LoVo (cell line): ENCODE measurements at regions not wholly inside any gene's neighbourhood (a gene's known extent, or its start where the extent isn't known, plus 50 kb on each side); places are given as distances from the start of the nearest gene placed in this dataset.
A peak's percentile ranks its signal among the peaks of the same experiment; 100 is the strongest.
"Not testable (repeated sequence)": the region's sequence is repeated elsewhere in the genome, so short reads cannot be mapped to it uniquely, and the experiment has no call there.

ENCODE experiments used
- DNase-seq: peaks from one replicate; pipeline ENCODE4 v3.0.0-alpha.2; 2016; ENCODE audit warnings: low spot score

DNA sequence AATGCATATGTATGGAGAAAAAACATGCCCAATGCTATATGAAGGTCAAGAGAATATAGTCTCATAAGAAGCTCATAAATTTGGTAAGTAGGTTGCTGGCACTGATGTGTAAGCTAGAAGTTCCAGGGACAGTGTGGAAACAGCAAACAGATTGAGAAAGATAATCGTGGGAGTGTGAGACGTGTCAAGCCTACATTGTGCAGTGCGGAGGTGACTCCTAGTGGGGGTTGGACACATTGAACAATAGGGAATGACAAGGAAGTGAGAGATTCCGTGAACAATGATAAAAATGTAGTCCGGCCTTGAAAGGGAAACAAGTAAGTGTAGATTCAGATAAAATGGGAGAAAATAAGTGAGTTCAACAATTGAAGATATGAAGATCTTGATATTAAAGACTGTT lies 788.4 kb upstream of the PRMT6 start:
- peak; percentile 14 for DNase-seq

DNA sequence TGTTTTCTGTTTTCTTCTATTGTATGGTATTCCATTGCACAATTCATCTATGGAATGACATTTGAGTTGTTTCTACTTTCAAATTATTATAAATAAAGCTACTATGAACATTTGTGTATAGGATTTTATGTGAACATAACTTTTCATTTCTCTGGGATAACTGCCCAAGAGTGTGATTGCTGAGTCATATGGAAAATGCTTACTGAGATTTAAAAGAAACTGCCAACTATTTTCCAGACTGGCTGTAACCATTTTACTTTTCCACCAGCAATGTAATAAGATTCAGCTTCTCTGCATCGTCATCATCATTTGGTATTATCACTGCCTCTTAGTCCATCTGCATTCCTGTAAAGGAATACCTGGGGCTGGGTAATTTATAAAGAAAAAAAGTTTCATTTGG lies 779.6 kb upstream of the PRMT6 start:
- no peak for DNase-seq

DNA sequence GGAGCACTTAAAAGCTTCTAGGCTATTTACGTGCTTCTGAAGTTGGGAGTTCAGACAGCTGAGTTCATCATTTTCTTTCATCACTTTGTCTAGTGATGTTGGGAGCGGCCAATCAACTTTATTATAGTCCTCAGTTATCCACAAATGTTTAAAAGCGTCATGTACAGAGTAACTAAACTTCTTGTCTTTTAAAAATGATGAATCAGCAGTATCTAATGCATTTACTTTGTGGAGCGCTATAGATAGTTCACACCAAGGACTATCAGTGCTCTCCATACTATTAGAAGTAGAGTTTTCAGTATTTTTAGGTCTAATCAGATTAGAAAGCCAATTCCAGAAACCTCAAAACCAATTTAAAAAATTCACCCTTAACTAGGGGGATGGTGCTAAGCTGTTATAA lies 778.7 kb upstream of the PRMT6 start:
- DNase-seq = no peak

DNA sequence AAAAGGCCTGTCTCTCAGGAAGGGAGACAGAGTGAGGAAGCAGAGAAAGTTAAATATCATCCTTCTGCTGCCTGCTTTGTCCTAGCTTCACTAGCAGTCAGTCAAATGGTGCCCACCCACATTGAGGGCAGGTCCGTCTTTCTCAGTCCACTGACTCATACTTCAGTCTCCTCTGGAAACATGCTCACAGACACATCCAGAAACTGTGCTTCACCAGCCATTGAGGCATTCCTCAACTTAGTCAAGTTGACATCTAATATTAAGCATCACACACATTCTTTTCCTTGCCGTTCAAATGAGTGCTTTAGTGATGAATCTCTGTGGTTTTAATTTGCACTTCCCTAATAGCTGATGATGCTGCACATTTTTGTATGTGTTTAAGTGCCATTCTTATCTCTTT lies 777.8 kb upstream of the PRMT6 start:
- DNase-seq = no peak

DNA sequence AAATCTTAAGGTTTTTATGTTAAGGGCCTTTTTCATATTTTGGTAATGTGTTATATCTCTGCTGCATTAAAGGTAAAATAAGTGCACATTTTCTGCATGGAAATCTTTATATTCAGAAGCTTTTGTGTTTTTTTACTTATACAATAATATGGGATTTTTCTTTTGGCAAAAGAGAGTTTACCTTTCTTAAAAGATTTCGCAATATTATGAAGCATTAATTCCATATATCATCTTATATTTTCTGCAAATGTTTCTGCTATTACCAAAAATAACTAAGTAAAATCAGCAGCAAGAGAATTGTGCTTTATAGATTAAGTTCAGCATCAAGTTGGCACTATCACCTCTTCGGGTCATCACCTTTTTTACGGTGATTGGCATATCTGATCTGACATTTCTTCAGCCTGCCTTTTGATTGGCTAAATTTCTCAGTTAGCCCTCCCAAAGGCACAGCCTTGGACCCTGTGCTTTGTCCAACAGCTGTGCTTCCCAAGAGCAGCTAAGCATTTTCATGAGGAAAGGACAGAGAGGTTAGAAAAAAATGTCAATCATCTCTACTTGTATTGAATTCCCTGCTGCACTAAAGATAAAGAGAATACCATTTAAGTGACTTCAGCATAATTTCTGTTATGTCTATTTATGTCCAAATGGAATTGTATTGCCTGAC lies 767.1 kb upstream of the PRMT6 start:
- DNase-seq = no peak

DNA sequence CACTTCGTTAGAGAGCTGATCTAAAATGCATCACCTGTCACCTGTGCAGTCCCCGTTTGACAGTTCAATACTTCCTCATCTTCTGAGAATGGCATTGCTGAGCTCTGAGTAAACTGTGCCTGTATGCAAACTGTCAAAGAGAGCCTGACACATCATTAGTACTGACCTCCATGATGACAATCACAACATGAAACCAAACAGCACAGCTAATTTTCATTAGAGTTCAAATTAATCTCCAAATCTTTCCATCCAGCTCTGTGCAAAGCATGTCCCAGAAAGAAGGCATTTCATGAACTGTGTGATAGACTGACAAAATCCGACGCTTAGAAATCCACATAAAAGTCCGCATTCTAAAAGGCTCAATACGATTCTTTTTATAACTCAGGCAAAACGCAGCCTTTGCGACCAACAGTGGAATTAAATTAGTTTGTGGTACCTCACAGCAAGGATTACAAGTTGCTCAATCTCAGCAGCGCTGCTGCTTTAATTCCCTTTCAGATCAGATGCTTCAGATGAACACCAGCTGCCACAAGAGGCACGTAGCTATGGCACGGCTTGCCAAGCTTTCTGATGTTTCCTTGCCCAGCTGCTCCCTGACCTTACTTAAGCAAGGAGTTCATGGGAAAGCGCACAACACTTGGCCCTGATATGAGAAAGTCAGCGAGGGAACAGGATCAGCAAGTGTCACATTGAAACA lies 765.5 kb upstream of the PRMT6 start:
- DNase-seq = no peak

DNA sequence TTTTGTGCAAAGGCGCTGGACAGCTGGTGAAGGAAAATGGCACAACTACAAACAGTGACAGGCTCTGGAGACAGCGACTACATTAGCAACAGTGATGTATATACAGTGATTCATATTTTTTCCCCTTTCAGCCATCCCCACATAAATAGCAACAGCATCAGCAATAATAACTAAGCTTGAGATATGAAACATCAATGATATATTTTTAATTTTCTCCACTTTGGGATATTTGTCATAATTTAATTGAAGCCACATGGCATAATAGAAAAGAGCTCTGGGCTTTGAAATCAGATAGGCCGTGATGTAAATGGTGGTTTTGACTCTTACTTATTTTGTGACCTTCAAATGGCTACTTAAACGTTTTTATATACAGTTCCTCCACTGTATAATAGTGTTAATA lies 764.3 kb upstream of the PRMT6 start:
- no peak for DNase-seq

DNA sequence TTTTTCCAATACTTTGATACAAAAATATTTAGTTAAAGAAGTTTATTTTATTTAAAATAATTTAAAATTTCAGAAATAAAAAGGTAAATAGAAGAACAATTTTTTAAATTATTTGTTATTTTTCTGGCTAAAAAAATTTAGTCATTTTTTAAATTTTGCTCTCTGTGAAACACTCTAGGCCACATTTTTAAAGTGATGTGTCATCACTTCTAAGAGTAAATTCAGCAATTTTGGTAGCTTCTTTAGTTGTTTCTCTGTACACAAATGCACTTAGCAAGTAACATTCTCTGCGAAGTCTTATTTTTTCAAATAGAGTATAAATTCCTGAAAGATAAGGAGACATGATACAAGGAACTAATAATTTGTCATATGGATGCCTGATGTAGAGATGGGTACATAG lies 760.0 kb upstream of the PRMT6 start:
- DNase-seq = no peak

DNA sequence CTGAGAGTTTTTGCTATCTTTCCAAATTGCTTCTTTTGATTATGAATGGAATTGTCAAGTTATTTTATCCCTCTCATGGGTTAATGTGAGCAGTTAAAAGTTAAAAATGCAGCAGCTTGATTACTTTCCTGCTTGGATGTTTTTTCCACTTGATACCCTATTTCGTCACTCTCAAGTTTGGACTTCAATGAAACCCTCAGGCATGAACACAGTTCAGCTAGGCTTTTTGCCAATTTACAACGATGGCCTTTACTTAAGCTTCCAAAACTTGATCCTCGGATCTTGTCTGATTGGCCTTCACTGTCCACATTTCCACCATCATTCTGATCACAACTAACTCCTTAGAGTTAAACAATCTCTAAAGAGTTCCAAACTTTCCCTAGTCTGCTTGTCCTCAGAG lies 752.4 kb upstream of the PRMT6 start:
- DNase-seq = no peak

DNA sequence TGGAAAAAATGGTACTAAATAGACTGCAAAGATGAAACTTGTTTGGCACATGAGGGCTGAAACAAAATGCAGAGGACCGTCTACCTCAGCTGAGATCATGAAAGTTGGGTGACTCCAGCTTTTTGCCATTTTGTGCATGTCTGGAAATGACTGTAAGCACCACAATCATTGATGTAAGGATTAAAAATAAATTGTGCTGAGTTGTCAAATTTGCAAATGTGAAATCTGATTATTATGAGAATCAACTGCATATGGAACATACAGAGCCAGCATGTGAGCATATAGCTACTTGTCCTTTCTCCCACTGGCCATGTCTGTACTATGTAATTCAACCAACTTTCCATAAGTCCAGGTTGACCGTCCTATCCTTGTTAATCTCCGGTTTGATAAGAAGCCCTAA lies 736.9 kb upstream of the PRMT6 start:
- DNase-seq = no peak

DNA sequence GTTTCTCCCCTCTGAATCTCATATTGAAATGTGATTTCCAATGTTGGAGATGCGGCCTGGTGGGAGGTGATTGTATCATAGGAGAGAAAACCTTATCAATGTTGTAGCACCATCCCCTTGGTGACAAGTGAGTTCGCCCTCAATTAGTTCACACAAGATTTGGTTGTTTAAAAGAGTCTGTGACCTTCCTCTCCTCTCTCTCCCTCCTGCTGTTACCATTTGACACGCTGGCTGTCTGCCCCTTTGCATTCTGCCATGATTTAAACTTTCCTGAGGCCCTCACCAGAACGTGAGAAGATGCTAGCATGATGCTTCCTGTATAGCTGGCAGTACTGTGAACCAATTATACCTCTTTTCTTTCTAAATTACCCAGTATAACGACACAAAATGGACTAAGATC lies 730.9 kb upstream of the PRMT6 start:
- DNase-seq = no peak

DNA sequence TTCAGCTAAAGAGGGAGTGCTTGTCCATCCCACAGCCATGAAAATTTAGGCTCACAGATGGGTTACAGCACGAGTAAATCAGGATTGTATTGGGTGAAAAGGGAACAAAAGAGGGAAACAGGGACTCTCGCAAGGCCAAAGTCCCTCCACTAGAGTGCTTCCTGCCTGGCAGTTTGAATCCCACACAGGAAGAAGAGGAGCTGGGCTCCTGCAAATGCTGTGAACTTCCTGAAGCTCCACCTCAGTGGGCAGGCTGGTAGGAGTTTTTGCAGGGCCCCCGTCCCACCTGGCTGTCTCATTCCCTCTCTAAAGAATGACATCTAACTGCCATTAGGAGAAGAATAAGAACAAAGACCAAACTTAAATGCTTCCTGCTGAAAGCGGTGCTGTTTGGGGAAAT lies 712.0 kb upstream of the PRMT6 start:
- no peak for DNase-seq

DNA sequence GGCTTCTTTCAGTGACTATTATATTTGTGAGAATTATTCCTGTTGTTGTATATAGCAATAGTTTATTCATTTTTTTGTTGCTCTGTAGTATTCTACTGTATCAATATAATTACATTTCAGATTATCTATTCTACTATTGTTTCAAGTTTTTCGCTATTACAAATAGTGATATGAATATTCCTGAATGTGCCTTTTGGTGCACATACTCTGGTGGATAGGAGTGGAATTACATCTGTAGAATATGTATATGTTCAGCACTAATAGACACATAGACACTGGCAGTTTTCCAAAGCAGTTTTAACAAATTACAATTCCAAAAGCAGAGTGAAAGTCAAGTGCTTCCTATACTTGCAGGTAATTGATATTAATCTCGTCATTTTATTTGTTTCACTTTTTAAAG lies 696.2 kb upstream of the PRMT6 start:
- no peak for DNase-seq

DNA sequence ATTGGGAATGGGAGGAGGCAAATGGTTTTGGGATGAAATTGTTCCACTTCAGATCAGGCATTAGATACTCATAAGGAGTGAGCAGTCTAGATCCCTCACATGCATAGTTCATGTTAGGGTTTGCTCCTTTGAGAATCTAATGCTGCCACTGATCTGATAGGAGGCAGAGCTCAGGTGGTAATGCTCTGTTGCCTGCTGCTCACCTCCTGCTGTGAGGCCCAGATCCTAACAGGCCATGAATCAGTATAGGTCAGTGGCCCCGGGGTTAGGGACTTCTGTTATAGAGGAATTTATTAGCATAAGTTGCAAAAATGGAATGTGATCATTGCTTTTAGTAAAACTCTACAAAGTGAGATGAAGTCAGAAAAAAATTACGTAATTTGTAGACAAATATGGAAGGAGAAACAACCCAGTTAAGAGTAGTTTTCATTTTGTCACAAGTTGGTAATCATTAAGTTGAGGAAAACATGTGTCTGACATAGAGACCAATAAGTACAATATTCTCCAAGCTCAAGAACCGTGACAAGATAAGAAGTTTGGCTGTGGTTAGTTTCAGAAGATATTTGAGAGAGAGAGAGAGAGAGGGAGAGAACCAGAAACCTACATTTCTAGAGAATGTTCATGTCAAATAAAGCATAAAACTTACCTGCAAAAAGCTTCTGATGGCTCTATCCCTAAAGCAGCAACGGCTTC lies 689.7 kb upstream of the PRMT6 start:
- no peak for DNase-seq

DNA sequence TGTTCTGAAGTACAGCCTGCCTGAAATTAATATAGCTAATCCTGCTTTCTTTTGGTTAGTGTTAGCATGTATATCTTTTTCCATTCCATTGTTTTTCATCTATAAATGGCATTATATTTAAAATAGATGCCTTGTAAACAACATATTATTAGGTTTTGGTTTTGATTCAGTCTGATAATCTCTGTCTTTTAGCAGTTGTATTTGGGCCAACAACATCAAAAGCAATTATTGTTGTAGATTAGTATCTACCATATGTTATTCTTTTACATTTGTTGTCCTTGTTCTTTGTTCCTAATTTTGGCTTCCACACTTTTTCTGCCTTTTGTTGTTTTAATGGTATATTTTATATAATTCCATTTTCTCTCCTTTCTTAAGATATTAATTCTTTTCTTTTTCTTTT lies 678.2 kb upstream of the PRMT6 start:
- no peak for DNase-seq

DNA sequence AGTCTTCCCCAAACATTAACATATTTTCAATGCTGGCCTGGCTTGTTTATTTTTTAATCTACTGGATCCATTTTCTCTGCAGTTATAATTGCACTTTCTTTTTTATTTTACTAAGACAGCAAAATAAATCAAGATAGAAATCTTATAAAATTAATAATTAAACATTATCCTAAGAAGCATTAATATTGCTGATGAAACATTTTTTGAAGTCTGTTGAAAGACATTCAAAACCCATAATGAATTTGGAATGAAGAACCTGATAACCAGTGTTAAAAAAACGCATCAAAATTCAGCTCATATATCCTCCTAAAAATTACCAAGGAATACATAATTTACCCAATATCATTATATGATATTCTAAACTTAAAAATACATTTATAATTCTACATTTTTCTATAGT lies 675.7 kb upstream of the PRMT6 start:
- no peak for DNase-seq

DNA sequence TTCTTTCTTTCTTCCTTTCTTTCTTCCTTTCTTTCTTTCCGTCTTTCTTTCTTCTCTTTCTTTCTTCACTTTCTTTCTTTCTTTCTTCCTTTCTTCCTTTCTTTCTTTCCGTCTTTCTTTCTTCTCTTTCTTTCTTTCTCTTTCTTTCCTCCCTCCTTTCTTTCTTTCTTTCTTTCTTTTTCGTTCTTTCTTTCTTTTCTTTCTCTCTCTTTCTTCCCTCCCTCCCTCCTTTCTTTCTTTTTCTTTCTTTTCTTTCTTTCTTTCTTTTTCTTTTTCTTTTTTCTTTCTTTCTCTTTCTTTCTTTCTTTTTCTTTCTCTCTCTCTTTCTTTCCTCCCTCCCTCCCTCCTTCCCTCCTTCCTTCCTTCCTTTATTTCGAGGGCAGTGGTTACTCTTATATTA lies 667.3 kb upstream of the PRMT6 start:
- not testable (repeated sequence) for DNase-seq

DNA sequence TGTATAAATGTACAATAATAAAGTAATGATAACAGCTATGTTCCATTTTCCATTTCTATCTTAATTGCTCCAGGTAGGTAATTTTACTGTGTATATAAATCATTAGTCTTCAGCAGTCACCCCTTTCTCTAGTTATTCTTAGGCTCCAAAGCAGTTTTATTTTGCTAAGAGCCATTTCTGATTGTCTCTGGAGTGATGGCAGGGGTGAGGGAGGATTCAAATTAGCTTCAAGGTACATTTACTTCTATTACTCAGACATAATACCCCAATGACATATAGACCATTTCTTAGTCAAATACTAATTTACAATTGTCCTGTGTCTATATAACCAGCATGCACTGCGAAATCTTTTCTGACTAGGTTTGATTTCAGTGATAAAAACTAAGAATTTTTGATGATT lies 663.4 kb upstream of the PRMT6 start:
- DNase-seq = no peak

DNA sequence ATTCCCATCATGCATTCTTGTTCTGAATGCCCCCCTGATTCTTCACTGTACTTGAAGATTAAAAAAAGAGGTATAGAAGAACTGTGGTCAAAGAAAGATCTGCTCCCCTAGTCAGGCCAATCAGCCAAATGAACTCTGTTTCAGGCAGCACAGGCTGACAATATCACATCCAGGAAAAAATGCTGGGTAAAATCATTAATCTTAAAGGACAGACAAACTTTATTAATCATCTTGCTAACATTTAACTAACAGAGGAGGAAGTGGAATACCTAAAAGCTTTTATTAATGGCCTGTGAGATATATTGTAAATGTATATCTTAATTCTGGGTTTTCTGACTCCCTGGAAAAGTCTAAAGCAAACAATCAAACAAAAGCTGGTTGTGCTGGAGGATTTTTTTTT lies 660.5 kb upstream of the PRMT6 start:
- no peak for DNase-seq

DNA sequence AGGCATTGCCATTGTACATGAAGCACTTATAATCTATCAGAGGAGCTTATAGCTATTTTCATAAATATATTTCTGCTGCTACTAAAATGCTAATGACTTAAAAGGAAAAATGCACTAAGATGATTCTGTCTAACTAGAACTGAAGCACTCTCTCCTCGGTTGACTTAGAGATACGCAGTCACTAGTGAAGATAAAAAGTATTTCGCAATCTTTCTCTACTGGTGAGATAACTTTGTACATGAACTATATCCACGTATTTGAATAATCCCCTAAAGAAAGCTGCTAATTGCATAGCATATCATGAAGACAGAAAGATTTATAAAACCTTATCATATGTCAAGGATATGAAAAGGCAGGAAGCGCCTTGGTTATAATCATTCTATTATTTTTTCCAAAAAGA lies 658.1 kb upstream of the PRMT6 start:
- no peak for DNase-seq

DNA sequence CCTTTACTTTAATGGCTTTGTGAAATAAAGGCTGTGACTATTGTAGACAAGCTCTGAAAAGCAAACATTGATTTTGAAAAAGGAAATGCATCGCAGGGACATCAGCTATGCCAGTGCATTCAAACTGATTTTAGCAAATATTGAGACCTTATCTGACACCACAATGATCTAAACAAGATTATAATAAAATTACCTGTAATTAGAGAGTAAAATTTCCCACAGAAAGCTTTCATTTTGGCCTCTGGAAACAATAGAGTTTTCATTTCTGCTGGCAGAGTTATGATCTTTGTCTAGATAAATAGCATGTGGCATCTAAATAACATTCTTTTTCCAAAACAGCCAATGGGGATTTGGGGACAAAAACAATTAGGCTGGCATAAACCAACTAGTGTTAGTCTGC lies 650.4 kb upstream of the PRMT6 start:
- no peak for DNase-seq

DNA sequence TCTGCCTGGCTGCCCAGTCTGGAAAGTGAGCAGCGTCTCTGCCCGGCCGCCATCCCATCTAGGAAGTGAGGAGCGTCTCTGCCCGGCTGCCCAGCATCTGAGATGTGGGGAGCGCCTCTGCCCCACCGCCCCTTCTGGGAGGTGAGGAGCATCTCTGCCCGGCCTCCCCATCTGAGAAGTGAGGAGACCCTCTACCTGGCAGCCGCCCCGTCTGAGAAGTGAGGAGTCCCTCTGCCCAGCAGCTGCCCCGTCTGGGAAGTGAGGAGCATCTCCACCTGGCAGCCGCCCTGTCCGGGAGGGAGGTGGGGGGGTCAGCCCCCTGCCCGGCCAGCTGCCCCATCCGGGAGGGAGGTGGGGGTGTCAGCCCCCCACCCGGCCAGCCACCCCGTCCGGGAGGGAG lies 644.2 kb upstream of the PRMT6 start:
- not testable (repeated sequence) for DNase-seq

DNA sequence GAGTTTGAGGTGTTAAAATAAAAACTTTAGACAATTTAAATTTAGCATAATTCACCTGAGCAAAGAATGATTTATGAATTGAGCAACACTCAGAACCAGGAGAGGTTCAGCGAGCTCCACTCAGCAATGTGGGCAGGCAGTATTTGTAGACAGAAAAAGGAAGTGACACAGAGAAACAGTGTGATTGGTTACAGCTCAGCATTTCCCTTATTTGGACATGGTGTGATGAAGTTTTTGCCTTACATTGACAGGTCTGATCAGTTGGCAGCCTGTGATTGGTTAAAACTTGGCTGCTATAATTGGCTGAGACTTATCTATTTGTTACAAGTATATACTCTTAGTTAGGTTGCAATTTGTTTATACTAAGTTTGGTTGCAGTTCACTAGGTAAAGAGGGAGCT lies 621.2 kb upstream of the PRMT6 start:
- no peak for DNase-seq

DNA sequence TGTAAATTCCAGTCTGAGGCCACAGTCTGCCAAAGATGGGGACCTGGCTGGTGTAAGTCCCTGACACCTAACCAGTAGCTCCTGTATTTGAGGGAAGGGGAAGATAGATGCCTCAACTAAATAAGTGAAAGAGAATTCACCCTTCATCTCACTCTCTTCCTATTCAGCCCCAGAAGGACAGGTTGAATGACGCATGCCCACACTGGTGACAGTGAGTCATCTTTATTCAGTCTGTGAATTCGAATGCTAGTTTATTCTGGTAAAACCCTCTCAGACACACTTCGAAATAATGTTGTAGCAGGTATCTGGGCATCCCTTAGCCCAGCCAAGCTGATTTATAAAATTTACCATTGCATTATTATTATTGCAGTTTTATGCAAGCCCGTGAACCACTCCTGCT lies 617.0 kb upstream of the PRMT6 start:
- DNase-seq = no peak
